AG04450 (cell line): ENCODE measurements at regions not wholly inside any gene's neighbourhood (a gene's known extent, or its start where the extent isn't known, plus 50 kb on each side); places are given as distances from the start of the nearest gene placed in this dataset.

Source experiments
- CTCF ChIA-PET: fragments of 300-600, 350-600 bp; formaldehyde crosslinking; extraction: SDS; loops from one replicate; lab custom pipeline; 2022; ENCODE audit warnings: antibody characterized with exemption, inconsistent platforms; lab: Charles Lee
- POLR2A ChIA-PET: fragments of 350-600 bp; formaldehyde crosslinking; extraction: SDS; loops from one replicate; lab custom pipeline; 2021; ENCODE audit warnings: antibody characterized with exemption, inconsistent platforms; lab: Yijun Ruan, JAX
- DNase-seq: peaks from one replicate; pipeline ENCODE4 v3.0.0-alpha.2; 2011; ENCODE audit warnings: low read depth, low spot score
- H3K27ac ChIP-seq: one replicate; pipeline ENCODE4 v1.5.1; 2012; ENCODE audit warnings: low read depth, low read length, control low read depth
- H3K27me3 ChIP-seq: one replicate; pipeline ENCODE4 v1.6.0; 2012; ENCODE audit warnings: low read length; ENCODE audit not compliant: control insufficient read depth, insufficient read depth
- H3K4me3 ChIP-seq: 2 replicates; pipeline ENCODE4 v1.5.1; 2011; ENCODE audit warnings: mild to moderate bottlenecking, low read depth, low read length, control low read depth
- H3K9me3 ChIP-seq: 2 replicates; pipeline ENCODE4 v1.5.1; 2012; ENCODE audit warnings: low read length; ENCODE audit not compliant: control insufficient read depth, insufficient read depth
- TF ChIP-seq, protein P1 (sequence below): IDR thresholded peaks from 2 replicates; pipeline ENCODE4 v1.5.1; 2011; ENCODE audit warnings: low read depth, low read length, control low read depth, inconsistent platforms

DNA sequence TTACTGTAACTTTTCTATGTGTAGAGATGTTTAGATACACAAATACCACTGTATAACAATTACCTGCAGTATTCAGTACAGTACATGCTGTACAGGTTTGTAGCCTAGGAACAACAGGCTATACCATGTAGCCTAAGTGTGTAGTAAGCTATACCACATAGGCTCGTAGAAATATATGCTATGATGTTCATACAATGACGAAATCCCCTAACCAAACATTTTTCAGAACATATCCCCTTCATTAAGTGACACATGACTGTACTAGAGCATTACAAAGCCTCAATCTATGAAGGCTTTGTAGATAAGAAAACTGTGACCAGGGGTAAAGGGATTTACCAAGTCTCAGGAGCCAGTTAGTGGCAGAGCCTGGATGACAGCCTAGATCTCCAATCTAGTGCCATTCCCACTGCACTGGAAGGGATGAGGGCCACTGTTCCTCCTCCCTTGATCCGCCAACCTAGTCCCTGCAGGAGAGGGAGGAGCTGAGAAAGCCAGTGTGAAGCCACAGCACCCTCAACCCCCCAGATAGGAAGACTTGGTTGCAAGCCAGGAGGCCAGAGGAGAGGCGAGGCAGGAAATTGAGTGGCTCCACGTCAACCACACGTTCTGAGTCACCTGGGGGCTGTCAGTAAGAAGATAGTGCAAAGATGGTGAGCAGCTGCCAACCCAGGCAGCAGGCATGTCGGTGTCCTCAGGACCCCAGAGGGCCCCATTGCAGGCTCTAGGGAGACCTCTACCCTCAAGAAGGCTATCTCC lies 227.7 kb downstream of the BCOR start:
- POLR2A ChIA-PET = no interaction called here
- no peaks in the 10 kb centered on the region for H3K9me3 ChIP-seq
- no peak overlapping the region for H3K4me3 ChIP-seq
- CTCF ChIA-PET = interaction anchor here (0.5 kb wide), 1 partner anchor 1245 kb away, joined by 3 read pairs; no protein-coding TSS in a partner anchor
- H3K27ac ChIP-seq = no peak overlapping the region
- no peaks in the 10 kb centered on the region for H3K27me3 ChIP-seq
- no peak for DNase-seq
- TF ChIP-seq, protein P1, sequence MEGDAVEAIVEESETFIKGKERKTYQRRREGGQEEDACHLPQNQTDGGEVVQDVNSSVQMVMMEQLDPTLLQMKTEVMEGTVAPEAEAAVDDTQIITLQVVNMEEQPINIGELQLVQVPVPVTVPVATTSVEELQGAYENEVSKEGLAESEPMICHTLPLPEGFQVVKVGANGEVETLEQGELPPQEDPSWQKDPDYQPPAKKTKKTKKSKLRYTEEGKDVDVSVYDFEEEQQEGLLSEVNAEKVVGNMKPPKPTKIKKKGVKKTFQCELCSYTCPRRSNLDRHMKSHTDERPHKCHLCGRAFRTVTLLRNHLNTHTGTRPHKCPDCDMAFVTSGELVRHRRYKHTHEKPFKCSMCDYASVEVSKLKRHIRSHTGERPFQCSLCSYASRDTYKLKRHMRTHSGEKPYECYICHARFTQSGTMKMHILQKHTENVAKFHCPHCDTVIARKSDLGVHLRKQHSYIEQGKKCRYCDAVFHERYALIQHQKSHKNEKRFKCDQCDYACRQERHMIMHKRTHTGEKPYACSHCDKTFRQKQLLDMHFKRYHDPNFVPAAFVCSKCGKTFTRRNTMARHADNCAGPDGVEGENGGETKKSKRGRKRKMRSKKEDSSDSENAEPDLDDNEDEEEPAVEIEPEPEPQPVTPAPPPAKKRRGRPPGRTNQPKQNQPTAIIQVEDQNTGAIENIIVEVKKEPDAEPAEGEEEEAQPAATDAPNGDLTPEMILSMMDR = no peak

DNA sequence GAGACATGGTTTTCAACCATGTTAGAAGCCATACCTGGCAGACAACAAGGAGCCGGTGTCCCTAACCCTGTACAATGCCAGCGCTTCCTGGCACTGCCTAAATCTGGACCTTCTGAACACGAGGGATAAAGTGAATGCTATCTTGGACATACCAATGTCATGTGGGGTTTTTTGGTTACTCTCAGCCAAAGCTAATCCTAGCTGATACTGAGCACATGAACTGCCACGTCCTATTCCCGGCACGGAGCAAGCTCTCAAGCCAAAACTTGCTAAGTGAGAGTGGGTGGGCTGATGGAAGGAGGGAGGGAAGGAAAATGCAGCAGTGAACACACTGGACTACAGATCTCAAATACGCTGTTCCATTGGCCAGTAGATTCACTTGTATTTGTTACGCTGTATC lies 226.1 kb downstream of the BCOR start:
- H3K4me3 ChIP-seq = no peak overlapping the region
- H3K27ac ChIP-seq = no peak overlapping the region
- no peaks in the 10 kb centered on the region for H3K9me3 ChIP-seq
- ChIA-PET POLR2A (no interaction called here), CTCF (no interaction called here)
- DNase-seq = no peak
- TF ChIP-seq, protein P1 = no peak
- no peaks in the 10 kb centered on the region for H3K27me3 ChIP-seq

DNA sequence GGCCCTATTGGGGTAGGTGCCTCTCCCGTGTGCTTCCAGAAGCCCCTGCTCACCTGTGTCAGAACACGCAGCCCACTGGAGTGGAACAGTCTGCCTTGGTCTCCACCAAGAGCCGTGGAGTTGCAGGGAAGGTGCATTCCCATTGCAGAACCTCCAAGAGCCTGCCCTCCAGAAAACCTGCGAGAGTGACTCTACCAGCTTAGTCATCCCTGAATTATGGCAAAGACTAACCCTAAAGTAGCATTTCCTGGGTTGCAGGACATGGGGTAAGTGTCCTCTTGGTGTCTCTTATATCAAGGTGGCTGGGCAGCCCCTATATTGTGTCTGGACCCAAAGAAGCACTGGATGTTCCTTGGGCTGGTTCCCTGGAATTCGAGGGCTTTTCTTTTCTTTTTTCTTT lies 224.6 kb downstream of the BCOR start:
- no peak overlapping the region for H3K27ac ChIP-seq
- no peak overlapping the region for H3K4me3 ChIP-seq
- ChIA-PET POLR2A (no interaction called here), CTCF (no interaction called here)
- TF ChIP-seq, protein P1 = no peak
- DNase-seq = no peak
- no peaks in the 10 kb centered on the region for H3K9me3 ChIP-seq
- no peaks in the 10 kb centered on the region for H3K27me3 ChIP-seq

DNA sequence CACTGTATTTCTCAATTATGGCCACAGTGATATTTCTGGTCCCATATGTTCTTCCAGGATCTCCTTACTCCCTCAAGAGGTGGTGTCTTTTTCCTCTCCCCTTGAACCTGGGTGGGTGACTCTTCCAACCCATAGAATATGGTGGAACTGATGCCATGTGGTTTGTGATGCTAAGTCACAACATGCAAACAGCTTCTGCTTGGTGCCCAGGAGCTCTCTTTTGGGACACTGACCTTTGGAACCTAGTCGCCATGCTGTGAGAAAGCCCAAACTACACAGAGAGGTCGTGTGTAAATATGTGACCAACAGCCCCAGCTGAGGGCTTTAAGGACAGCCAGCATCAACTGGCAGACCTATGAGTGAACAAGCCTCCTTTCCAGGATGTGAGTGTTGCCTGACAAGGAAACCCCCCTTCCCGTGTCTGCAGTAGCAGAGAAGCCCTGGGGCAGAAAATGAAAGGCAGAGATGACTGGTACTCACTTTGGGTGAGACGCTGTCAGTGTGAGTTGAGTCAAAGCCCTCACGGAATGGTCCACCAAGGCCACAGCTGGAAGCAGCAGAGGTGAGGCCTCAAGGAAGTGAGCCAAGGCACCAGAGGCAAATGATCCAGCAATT lies 223.4 kb downstream of the BCOR start:
- DNase-seq = no peak
- POLR2A ChIA-PET = no interaction called here
- no peak overlapping the region for H3K27ac ChIP-seq
- no peaks in the 10 kb centered on the region for H3K27me3 ChIP-seq
- no peaks in the 10 kb centered on the region for H3K9me3 ChIP-seq
- TF ChIP-seq, protein P1 = no peak
- CTCF ChIA-PET = no interaction called here
- H3K4me3 ChIP-seq = no peak overlapping the region
